Upper lobe of left lung (tissue), 4 donors: ENCODE measurements at regions not wholly inside any gene's neighbourhood (a gene's known extent, or its start where the extent isn't known, plus 50 kb on each side); places are given as distances from the start of the nearest gene placed in this dataset.

Experiments used
- POLR2A ChIP-seq, 4 donors: fragments of 450-650 bp; IDR thresholded peaks; one replicate each; pipeline ENCODE4 v1.5.1; 2016 to 2017; ENCODE audit warnings: antibody characterized with exemption in 4 of 4, mild to moderate bottlenecking in 2 of 4
- POLR2AphosphoS5 ChIP-seq, 2 donors: sonication (generic); formaldehyde crosslinking; IDR thresholded peaks; one replicate each; pipeline ENCODE4 v1.5.1; 2017; ENCODE audit warnings: antibody characterized with exemption in 2 of 2

DNA sequence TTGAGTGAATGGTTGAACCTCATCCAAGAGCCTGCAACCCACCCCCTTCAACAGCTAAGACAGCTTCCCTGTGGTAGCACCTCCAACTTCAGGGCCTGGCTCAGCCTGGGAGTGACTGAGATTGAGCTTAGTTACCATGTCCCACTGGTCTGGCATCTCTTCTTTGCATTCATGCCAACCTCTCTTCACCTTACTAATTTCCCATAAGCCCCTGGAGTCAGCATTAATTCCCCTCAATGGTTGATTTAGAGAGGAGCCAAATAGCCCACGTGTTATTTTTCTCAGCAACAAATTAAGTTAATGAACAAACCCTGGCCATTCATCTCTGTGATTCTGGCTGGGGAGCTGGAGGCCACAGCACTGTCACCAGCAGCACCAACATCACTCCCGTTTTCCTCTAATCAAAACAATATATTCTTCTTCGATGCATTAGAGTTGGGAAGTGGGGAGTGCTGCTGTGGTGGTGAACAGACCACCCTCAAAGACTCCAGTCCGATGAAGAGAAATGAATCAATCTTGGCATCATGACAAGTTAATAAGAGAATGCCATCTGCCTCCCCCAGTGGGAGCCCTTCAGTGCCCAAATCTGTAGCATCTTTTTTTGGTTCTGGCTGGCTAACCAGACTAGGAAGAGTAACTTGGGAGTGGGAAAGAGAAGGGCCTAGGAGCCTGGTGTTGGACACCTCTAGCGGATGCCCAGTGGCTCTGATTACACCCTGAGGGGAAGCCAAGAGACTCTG, 83.2 kb upstream of the ADRA1D start:
- TF ChIP-seq POLR2AphosphoS5 (IDR thresholded peaks at IDR 0.05) = no peak
- no peak for TF ChIP-seq POLR2A (IDR thresholded peaks at IDR 0.05)
